GM12873 (cell line): ENCODE measurements at regions not wholly inside any gene's neighbourhood (a gene's known extent, or its start where the extent isn't known, plus 50 kb on each side); places are given as distances from the start of the nearest gene placed in this dataset.

Experiments used
- TF ChIP-seq, protein P1 (sequence below): IDR thresholded peaks from 2 replicates; pipeline ENCODE4 v1.5.1; 2012; ENCODE audit warnings: low read depth, mild to moderate bottlenecking, moderate library complexity, low read length, control low read depth; ENCODE audit not compliant: insufficient read depth; ENCODE audit errors: missing control alignments

DNA sequence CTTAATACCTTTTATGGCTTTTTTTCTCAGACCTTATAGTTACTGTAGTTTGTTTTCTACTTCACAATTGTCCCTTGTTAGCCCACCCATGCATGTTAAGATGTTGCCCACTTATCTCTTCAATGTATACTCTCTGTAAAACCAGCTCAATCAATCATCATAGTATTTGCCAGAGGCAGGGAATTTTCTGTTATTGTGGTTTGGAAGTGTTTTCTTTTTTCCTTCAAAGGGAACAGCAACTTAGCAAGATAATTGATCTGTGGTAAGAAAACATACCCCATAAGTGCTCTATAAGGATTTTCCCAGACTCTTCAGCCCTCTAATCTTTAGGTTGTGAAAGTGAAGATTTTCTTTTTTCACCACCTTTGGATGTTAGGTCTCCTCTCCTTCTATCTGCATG lies 76.7 kb upstream of the SYT9 start:
- TF ChIP-seq, protein P1, sequence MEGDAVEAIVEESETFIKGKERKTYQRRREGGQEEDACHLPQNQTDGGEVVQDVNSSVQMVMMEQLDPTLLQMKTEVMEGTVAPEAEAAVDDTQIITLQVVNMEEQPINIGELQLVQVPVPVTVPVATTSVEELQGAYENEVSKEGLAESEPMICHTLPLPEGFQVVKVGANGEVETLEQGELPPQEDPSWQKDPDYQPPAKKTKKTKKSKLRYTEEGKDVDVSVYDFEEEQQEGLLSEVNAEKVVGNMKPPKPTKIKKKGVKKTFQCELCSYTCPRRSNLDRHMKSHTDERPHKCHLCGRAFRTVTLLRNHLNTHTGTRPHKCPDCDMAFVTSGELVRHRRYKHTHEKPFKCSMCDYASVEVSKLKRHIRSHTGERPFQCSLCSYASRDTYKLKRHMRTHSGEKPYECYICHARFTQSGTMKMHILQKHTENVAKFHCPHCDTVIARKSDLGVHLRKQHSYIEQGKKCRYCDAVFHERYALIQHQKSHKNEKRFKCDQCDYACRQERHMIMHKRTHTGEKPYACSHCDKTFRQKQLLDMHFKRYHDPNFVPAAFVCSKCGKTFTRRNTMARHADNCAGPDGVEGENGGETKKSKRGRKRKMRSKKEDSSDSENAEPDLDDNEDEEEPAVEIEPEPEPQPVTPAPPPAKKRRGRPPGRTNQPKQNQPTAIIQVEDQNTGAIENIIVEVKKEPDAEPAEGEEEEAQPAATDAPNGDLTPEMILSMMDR: no peak

DNA sequence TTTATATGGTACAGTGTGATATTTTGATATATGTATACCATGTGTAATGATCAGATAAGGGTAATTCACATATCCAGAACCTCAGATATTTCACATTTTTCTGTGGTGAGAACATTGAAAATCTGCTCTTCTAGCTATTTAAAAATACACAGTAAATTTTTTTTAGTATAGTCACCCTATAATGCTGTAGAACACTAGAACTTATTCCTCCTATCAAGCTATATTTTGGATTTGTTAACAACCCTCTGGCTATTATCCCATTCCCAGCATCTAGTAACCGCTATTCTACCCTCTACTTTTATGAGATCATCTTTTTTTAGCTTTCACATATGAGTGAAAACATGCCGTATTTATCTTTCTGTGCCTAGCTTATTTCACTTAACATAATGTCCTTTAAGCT lies 65.5 kb upstream of the SYT9 start:
- TF ChIP-seq, protein P1: no peak

DNA sequence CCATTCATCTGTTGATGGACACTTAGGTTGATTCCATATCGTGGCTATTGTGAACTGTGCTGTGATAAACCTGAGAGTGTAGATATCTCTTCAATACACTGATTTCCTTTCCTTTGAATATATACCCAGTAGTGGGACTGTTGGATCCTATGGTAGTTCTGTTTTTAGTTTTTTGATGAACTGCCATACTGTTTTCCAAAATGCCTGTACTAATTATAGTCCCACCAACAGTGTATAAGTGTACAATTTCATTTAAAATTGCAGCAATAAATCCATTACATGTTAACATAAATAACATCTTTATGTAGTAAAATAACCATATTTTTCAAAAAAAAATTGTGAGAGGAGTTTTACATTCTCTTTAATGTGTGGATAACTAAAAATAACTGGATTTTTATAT lies 65.0 kb upstream of the SYT9 start:
- TF ChIP-seq, protein P1: no peak

DNA sequence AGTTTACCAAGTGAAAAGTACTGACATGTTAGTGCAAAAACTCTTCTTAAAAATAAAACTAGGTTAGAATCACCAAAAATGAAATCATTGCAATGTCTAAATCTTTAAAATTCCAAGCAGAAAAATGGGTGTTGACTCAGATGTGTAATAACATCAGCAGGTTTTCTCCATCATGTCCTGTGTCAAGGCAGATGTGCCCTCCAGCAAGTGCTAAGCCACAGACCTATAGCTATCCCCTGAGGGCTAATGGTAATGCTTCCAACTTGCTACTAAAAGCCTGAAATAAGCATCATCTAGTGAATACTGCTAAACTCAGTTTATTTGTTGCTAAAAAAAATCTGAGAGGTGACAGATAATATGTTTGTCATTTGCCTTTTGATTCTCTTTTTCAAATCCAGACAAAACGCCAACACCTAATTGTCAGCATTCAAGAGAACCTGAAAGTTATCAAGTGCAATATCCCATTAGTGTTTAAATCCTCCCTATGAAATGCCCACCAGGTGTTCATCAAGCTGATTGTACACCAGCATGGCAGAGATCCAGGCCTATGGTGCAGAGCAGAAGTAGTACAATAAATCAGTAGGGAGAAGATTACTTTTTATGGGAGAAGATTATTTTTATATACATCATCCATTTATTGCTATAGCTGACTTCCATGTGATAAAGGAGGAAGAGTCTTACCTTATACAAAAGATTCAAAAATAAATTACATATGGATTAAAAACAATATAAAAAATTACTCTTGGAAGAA lies 55.1 kb upstream of the SYT9 start:
- TF ChIP-seq, protein P1: no peak

DNA sequence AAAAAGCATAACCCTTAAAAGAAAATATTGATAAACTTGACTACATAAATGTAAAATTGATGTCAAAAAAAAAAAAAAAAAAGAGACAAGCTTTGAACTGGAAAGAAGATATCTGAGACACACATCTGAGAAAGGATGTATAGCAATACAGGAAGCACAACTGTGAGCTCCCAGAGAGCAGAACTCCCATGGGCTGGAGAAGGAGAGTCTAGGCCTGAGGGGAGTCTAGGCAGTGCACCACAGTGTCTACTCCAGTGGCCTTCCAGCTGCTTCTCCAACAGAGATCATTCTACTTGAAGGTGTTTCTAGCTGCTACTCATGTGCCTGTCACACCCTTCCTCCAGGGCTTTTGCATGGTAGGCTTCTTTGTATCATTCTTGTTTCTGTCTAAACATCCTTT lies 54.2 kb upstream of the SYT9 start:
- TF ChIP-seq, protein P1: no peak
